Liver (tissue), 8 donors: ENCODE measurements at regions not wholly inside any gene's neighbourhood (a gene's known extent, or its start where the extent isn't known, plus 50 kb on each side); places are given as distances from the start of the nearest gene placed in this dataset.

ENCODE experiments used
- DNase-seq: peaks from one replicate; pipeline ENCODE4 v3.0.0-alpha.2; 2017; ENCODE audit warnings: low spot score
- H3K27ac ChIP-seq, 2 donors: one replicate each; pipeline ENCODE4 v1.7.0; 2013; ENCODE audit warnings: inconsistent platforms in 2 of 2, low read length in 2 of 2, control low read depth in 1 of 2, low read depth in 1 of 2, mild to moderate bottlenecking in 1 of 2
- H3K27me3 ChIP-seq, 4 donors: one replicate each; pipeline versions ENCODE4 v1.6.1 to v1.7.0; 2013; ENCODE audit warnings: low read length in 3 of 4, inconsistent platforms in 1 of 4, mild to moderate bottlenecking in 1 of 4, moderate library complexity in 1 of 4; ENCODE audit not compliant: control insufficient read depth in 4 of 4, insufficient read depth in 4 of 4
- H3K36me3 ChIP-seq, 4 donors: one replicate each; pipeline versions ENCODE4 v1.6.1 to v1.7.0; 2013; ENCODE audit warnings: low read length in 3 of 4, mild to moderate bottlenecking in 3 of 4, low read depth in 1 of 4, moderate library complexity in 1 of 4; ENCODE audit not compliant: control insufficient read depth in 4 of 4, insufficient read depth in 3 of 4
- H3K4me1 ChIP-seq, 4 donors: one replicate each; pipeline versions ENCODE4 v1.6.1 to v1.7.0; 2013; ENCODE audit warnings: low read length in 3 of 4, mild to moderate bottlenecking in 3 of 4, moderate library complexity in 1 of 4; ENCODE audit not compliant: control insufficient read depth in 4 of 4, insufficient read depth in 4 of 4
- H3K4me3 ChIP-seq, 3 donors: one replicate each; pipeline versions ENCODE4 v1.6.1 to v1.7.0; 2013; ENCODE audit warnings: low read length in 3 of 3, control low read depth in 1 of 3, low read depth in 1 of 3, mild to moderate bottlenecking in 1 of 3
- H3K9ac ChIP-seq, 2 donors: one replicate each; pipeline ENCODE4 v1.7.0; 2013; ENCODE audit warnings: low read length in 2 of 2, mild to moderate bottlenecking in 2 of 2, moderate library complexity in 2 of 2, control low read depth in 1 of 2, low read depth in 1 of 2
- H3K9me3 ChIP-seq, 4 donors: one replicate each; pipeline versions ENCODE4 v1.6.1 to v1.7.0; 2013; ENCODE audit warnings: low read length in 3 of 4; ENCODE audit not compliant: control insufficient read depth in 4 of 4
- CTCF ChIP-seq: fragments of 150-350 bp; IDR thresholded peaks from 2 replicates; pipeline ENCODE4 v1.5.1; 2017; ENCODE audit warnings: improper control_type of control experiment, low read depth, low read length; ENCODE audit not compliant: missing input control
- EGR1 ChIP-seq, 2 donors: IDR thresholded peaks; 2 replicates each; pipeline ENCODE4 v1.6.1; 2016 to 2018; ENCODE audit warnings: antibody characterized with exemption in 2 of 2, low read depth in 2 of 2
- FOXA1 ChIP-seq: IDR thresholded peaks from 2 replicates; pipeline ENCODE4 v1.6.1; 2016; ENCODE audit warnings: antibody characterized with exemption
- FOXA2 ChIP-seq: IDR thresholded peaks from 2 replicates; pipeline ENCODE4 v1.6.1; 2016; ENCODE audit warnings: antibody characterized with exemption
- GABPA ChIP-seq, 2 donors: IDR thresholded peaks in 1 of 2; conservative IDR thresholded peaks in 1 of 2; 2 replicates each; pipeline ENCODE4 v1.6.1; 2016; ENCODE audit warnings: antibody characterized with exemption in 2 of 2, mild to moderate bottlenecking in 1 of 2, moderate library complexity in 1 of 2
- HNF4A ChIP-seq, 2 donors: conservative IDR thresholded peaks; 2 replicates each; pipeline ENCODE4 v1.6.1; 2016; ENCODE audit warnings: antibody characterized with exemption in 2 of 2, mild to moderate bottlenecking in 2 of 2
- HNF4G ChIP-seq: IDR thresholded peaks from 2 replicates; pipeline ENCODE4 v1.6.1; 2016; ENCODE audit warnings: antibody characterized with exemption
- JUND ChIP-seq, 2 donors: IDR thresholded peaks; 2 replicates each; pipeline ENCODE4 v1.6.1; 2016; ENCODE audit warnings: antibody characterized with exemption in 2 of 2
- NR2F2 ChIP-seq: IDR thresholded peaks from 2 replicates; pipeline ENCODE4 v1.6.1; 2016; ENCODE audit warnings: antibody characterized with exemption
- RAD21 ChIP-seq, 2 donors: IDR thresholded peaks; 2 replicates each; pipeline ENCODE4 v1.6.1; 2016; ENCODE audit warnings: antibody characterized with exemption in 2 of 2, mild to moderate bottlenecking in 2 of 2
- RXRA ChIP-seq, 2 donors: IDR thresholded peaks; 2 replicates each; pipeline ENCODE4 v1.6.1; 2017 to 2018; ENCODE audit warnings: antibody characterized with exemption in 2 of 2, mild to moderate bottlenecking in 1 of 2
- SP1 ChIP-seq: IDR thresholded peaks from 2 replicates; pipeline ENCODE4 v1.6.1; 2018; ENCODE audit warnings: antibody characterized with exemption, mild to moderate bottlenecking
- TAF1 ChIP-seq: conservative IDR thresholded peaks from 2 replicates; pipeline ENCODE4 v1.6.1; 2016; ENCODE audit warnings: antibody characterized with exemption, mild to moderate bottlenecking
- YY1 ChIP-seq: IDR thresholded peaks from 2 replicates; pipeline ENCODE4 v1.6.1; 2016; ENCODE audit warnings: antibody characterized with exemption, mild to moderate bottlenecking
- ZBTB33 ChIP-seq: IDR thresholded peaks from 2 replicates; pipeline ENCODE4 v1.6.1; 2016; ENCODE audit warnings: antibody characterized with exemption
- WGBS: extraction: QIAGEN DNeasy Blood & Tissue Kit; methylation state at CpG from one replicate; pipeline ENCODE4 v1.1.7; 2013; 5-methylcytosine and 5-hydroxymethylcytosine counted together
- TF ChIP-seq, protein P1 (sequence below): IDR thresholded peaks from 2 replicates; pipeline ENCODE4 v1.6.1; 2016; ENCODE audit warnings: antibody characterized with exemption
- TF ChIP-seq, protein P2 (sequence below): IDR thresholded peaks from 2 replicates; pipeline ENCODE4 v1.6.1; 2016; ENCODE audit warnings: antibody characterized with exemption, mild to moderate bottlenecking
- TF ChIP-seq, protein P3 (sequence below): IDR thresholded peaks from 2 replicates; pipeline ENCODE4 v1.6.1; 2016; ENCODE audit warnings: antibody characterized with exemption
- donor health status: healthy.
- donor health status: healthy.
- donor health status: healthy.
- donor health status: healthy.
- donor health status: healthy.

DNA sequence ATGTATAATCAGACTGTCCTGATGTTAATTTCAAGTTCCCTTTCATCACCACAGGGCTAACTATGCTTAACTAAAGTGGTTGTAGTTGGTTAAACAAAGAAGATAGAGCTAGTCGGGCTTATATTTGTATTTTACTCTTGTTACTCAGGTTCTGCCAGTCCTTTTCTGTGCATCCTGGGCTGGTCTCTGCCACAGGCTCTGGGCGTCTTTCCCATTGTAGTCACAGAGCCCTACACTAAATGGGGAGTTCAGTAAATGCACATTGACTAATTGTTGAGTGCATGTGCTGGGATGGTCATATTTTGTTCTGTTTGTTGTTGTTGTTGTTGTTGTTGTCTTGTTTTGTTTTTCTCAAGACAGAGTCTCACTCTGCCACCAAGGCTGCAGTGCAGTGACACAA is 125.4 kb upstream of the PGR start:
- no peak for DNase-seq
- Histone ChIP-seq H3K9ac (no peak overlapping the region), H3K36me3 (no peaks in the 10 kb centered on the region), H3K4me3 (no peak overlapping the region), H3K27ac (no peak overlapping the region), H3K4me1 (peaks cover 0 to 8% (median 2%) of the 10 kb centered on the region in 4 donors), H3K9me3 (no peaks in the 10 kb centered on the region), H3K27me3 (no peaks in the 10 kb centered on the region)
- WGBS = 78% methylated on average over 2 of the region's 2 CpGs
- TF ChIP-seq EGR1 (IDR thresholded peaks at IDR 0.05; ENCODE audit: low read depth in 2 of 2) (no peak), RAD21 (IDR thresholded peaks at IDR 0.05) (no peak), RXRA (IDR thresholded peaks at IDR 0.05) (no peak)
- TF ChIP-seq, protein P1, sequence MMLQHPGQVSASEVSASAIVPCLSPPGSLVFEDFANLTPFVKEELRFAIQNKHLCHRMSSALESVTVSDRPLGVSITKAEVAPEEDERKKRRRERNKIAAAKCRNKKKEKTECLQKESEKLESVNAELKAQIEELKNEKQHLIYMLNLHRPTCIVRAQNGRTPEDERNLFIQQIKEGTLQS = no peak
- TF ChIP-seq, protein P2, sequence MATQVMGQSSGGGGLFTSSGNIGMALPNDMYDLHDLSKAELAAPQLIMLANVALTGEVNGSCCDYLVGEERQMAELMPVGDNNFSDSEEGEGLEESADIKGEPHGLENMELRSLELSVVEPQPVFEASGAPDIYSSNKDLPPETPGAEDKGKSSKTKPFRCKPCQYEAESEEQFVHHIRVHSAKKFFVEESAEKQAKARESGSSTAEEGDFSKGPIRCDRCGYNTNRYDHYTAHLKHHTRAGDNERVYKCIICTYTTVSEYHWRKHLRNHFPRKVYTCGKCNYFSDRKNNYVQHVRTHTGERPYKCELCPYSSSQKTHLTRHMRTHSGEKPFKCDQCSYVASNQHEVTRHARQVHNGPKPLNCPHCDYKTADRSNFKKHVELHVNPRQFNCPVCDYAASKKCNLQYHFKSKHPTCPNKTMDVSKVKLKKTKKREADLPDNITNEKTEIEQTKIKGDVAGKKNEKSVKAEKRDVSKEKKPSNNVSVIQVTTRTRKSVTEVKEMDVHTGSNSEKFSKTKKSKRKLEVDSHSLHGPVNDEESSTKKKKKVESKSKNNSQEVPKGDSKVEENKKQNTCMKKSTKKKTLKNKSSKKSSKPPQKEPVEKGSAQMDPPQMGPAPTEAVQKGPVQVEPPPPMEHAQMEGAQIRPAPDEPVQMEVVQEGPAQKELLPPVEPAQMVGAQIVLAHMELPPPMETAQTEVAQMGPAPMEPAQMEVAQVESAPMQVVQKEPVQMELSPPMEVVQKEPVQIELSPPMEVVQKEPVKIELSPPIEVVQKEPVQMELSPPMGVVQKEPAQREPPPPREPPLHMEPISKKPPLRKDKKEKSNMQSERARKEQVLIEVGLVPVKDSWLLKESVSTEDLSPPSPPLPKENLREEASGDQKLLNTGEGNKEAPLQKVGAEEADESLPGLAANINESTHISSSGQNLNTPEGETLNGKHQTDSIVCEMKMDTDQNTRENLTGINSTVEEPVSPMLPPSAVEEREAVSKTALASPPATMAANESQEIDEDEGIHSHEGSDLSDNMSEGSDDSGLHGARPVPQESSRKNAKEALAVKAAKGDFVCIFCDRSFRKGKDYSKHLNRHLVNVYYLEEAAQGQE = no peak
- TF ChIP-seq, protein P3, sequence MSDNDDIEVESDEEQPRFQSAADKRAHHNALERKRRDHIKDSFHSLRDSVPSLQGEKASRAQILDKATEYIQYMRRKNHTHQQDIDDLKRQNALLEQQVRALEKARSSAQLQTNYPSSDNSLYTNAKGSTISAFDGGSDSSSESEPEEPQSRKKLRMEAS = no peak

- Histone ChIP-seq H3K4me3 (peak overlapping the region; percentile 32 to 39 (median 36)), H3K36me3 (no peaks in the 10 kb centered on the region), H3K9ac (peak overlapping the region in 1 of 2 donors; percentile 20), H3K4me1 (peaks cover 0 to 8% (median 2%) of the 10 kb centered on the region in 4 donors), H3K9me3 (no peaks in the 10 kb centered on the region), H3K27me3 (no peaks in the 10 kb centered on the region), H3K27ac (peak overlapping the region; percentile 63 to 76)
- WGBS = 33% methylated on average over 1 of the region's 1 CpG
- no peak for DNase-seq
- TF ChIP-seq YY1 = peak; percentile 24
- TF ChIP-seq RAD21 (IDR thresholded peaks at IDR 0.05) = no peak
- no peak for TF ChIP-seq CTCF
- TF ChIP-seq ZBTB33 = no peak
- peak; percentile 58 to 69 for TF ChIP-seq RXRA (IDR thresholded peaks at IDR 0.05)
- no peak for TF ChIP-seq FOXA2
- no peak for TF ChIP-seq JUND (IDR thresholded peaks at IDR 0.05)
- no peak for TF ChIP-seq TAF1
- peak in 1 of 2 donors; percentile 51 for TF ChIP-seq GABPA (IDR thresholded peaks at IDR 0.05 in 1 of 2, conservative IDR thresholded peaks at IDR 0.05 in 1 of 2)
- TF ChIP-seq, protein P3 = no peak
- TF ChIP-seq, protein P1 = no peak
- TF ChIP-seq, protein P2 = no peak
- peak; percentile 49 for TF ChIP-seq SP1
- TF ChIP-seq EGR1 (IDR thresholded peaks at IDR 0.05; ENCODE audit: low read depth in 2 of 2) = no peak
- peak; percentile 36 to 53 for TF ChIP-seq HNF4A (conservative IDR thresholded peaks at IDR 0.05)
- TF ChIP-seq FOXA1 = no peak
- no peak for TF ChIP-seq HNF4G
- no peak for TF ChIP-seq NR2F2
These were observed 124.4 kb upstream of the PGR start for GRCh38 chr11:101254037-101254436.
